NCI-H2227 treated with DMSO at 0.1 percent for 48 hours (cell line): ENCODE measurements at regions not wholly inside any gene's neighbourhood (a gene's known extent, or its start where the extent isn't known, plus 50 kb on each side); places are given as distances from the start of the nearest gene placed in this dataset.
A peak's percentile ranks its signal among the peaks of the same experiment; 100 is the strongest.

Source experiments
- DNase-seq: peaks from one replicate; lab custom pipeline; 2025; lab: John Stamatoyannopoulos, UW

DNA sequence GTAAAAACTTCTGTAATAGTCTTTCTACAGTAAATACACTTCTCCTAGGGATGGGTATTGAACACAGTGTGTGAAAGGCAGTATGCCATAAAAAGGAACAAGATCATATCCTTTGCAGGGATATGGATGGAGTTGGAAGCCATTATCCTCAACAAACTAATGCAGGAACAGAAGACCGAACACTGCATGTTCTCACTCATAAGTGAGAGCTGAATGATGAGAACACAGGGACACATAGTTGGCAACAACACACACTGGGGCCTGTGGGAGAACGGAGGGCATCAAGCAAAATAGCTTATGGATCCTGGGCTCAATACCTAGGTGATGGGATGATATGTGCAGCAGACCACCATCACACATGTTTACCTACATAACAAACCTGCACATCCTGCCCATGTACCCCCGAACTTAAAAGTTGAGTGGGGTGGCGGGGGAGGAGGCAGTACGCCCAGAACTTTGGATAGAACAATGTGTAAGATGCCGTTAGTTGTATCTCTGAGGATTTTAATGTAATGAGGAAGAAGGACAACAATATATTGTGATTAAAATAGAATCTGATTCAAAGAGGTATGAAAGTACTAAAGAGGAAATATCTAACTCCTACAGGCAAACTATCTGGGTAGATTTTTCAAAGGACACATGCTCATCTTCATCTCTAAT lies 183.2 kb downstream of the NDFIP2 start:
- DNase-seq = no peak

DNA sequence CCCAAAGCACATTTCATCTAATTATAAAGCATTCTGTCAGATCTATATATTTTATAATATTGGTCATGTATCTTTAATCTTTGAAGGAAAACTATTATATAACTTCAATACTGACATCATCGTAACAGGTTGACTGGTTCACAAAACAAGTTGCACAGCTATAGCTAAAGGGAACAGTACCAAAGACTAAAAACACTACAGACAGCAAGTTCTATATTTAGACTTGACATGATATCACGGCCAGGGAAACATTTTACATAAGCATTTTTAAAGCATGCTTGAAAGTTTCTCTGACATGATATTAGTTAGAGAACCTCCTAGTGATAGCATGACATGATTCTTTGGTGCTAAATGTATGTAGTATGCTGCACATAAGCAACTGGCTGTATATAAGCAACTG lies 182.5 kb downstream of the NDFIP2 start:
- no peak for DNase-seq

DNA sequence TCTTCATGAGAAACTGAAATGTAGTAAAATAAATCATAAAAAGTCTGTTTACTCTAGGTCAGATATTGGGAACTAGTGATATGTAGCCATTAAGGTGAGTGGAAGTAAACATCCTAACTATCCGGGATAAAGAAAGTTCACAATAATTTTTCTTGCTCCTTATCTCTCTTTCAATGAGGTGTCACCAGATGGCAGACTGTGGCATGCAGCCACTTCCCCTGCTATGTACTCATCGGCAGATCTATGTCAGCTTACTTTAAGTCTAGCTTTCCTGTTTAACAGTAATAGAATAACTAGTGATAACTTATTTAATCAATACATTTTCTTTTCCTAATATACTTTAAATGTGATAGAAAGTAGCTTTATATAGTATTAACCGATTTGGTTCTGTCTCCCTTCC lies 181.9 kb downstream of the NDFIP2 start:
- DNase-seq = no peak

DNA sequence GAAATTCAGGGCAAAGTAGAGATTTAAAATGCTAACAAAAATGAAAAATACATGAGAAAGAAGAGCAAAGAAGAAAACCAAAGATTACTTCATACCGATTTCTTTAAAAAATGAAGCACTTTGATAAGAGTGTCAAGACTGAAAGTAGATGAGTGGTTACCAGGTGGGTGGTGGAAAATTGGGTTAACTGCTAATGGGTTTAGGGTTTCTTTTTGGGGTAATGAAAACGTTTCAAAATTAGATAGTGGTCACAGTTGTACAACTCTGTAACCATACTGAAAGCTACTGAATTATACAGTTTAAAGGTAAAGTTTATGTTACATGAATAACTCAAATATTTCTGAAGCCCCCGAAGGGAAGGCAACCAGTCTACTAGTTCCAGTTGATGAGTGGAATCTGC lies 179.4 kb downstream of the NDFIP2 start:
- no peak for DNase-seq

DNA sequence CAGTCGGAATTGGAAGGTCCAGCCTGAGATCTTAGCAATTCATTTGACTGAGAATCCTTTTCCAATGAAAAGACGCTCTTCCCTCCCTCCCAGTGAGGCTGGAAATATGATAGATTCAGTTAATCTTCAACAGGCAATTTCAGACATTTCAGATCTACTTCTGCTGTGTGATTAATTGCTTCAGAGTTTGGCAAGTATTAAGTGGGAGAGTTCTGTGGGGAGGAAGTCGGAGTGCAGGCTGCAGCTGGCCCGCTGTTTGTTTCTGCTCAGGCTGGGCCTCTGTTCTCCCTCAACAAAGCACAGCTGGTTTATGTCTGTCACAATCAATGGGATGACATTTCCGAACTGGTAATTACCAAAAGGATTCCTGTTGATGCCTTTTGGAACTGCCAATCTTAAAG lies 178.2 kb downstream of the NDFIP2 start:
- peak; percentile 42 for DNase-seq

DNA sequence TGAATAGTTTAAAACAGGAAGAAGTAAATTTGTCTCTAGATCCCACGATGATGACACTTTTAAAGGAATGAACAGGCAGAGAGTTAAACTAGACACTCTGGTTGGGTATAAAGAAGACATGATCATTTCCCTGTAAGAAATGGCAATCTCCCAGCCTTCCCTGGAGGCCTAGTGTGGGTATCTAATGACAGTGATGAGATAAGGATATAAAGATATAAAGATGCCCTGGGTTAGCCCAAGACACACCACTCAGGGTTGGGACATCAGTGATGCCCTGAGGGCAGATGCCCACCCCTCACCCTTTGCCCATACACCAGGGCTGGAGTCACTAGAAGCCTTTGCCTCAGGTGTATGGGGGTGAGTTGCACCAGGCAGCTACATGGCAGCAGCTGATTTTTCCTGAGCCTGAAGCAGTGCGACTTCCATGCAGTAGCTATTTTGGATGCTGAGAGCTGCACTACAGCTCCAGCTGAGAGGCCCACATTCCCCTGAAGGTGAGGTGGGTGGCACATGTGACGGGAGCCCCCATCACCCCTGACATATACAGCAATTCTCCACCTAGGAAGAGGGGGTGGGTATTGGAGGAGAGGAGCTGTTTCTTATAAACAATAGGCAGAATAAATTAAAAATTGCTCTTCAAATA lies 177.5 kb downstream of the NDFIP2 start:
- DNase-seq = no peak

DNA sequence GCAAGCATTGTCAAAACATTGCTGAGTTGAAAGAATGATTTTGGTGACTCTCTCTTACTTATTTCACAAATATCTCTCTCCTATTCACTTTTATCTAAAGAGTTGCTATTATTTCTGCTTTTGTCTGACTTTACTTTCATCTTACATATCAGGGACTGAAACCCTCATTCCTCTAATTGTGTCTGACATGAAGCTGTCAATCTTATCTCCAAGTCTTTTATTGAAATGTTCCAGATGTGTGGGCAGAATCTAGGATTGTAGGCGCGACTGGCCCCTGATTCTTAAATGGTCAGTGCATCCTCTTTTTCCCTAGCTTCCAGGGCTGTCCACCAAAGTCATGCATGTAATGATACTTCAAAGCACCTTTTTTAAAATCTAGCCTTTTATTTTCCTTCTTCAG lies 174.6 kb downstream of the NDFIP2 start:
- no peak for DNase-seq

DNA sequence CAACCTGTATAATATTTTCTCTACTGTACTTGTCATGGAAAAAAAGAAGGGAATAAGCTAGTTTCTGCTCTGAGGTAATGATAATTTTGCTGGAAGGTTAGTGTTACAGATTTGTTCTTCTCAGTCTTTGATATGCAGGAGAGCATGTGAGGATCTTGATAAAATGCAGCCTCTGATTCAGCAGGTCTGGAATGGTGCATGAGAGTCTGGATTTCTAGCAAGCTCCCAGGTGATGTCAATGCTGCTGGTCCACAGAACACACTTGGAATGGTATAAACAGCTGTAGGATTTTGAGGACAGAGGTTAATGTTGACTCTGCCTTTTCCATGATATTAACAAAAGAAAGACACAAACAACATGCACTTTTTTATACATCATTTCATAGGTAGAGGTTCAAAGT lies 173.6 kb downstream of the NDFIP2 start:
- no peak for DNase-seq

DNA sequence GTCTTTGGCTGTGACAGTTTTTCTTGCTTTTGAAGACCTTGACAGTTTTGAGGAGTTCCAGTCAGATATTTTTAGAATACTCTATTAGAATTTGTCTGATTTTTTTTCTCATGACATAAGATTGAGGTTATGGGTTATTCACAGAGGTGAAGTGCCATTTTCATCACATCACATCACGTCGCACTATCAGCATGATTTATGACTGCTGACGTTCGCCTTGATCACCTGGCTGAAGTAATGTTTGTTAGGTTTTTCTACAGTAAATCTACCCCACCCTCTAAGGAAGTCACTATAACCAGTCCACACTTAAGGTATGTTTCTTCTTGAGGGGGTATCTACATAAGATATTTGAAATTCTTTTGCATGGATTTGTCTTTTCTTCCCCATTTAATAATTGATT lies 169.7 kb downstream of the NDFIP2 start:
- no peak for DNase-seq

DNA sequence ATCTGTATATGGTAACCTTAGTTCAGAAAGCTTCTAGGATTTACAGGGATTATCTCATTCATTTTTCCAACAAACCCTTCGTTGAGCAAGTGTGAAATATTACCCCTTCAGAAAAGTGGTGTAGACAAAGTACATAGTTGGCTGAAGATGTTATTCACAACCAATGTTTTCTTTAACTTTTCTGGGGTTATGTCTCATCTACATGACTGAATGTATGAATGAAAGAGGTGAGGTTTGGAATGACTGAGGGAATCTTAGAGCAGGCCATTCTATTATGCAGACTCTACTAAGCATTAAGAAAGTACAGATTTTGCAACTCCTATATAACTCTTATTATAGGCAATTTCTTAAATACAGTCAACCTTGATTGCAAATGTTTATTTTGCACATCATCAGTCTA lies 167.2 kb downstream of the NDFIP2 start:
- DNase-seq = no peak

DNA sequence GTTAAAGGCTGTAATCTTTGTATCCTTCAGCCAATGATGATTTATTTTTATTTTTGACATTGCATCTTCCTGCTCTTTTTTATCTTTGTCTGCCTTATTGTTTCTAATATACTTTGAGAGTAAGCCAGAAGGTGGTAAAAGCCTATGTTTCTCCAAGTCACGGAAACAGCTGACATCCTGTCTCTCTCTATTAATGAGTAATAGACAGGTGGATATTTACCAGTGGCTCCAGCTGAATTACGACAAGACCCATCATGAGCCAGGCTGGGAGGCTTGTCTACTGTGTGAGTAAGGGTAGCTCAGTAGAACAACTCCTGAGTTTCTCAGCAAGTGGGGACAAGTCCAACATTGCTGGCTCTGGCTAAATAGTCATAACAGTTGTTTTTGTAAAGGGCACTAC lies 166.6 kb downstream of the NDFIP2 start:
- DNase-seq = peak; percentile 51

DNA sequence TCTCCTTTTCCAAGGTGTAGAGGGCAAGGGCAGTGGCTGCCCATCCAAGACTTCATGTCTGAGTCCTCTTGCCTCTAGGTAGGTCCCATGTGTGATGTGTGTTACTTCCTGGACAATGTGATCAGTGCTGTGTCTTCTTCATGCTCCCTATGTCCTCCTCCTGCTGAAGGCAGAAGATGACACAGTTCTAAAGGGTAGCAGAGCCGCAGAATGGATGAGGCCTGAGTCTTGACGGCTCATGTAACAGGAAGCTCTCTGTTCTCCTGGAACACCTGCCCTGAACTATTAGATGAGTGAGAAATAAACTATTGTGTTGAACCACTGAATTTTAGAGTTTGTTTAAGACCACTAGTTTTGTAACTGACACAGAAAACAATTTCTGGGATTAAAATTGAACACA lies 165.9 kb downstream of the NDFIP2 start:
- no peak for DNase-seq

DNA sequence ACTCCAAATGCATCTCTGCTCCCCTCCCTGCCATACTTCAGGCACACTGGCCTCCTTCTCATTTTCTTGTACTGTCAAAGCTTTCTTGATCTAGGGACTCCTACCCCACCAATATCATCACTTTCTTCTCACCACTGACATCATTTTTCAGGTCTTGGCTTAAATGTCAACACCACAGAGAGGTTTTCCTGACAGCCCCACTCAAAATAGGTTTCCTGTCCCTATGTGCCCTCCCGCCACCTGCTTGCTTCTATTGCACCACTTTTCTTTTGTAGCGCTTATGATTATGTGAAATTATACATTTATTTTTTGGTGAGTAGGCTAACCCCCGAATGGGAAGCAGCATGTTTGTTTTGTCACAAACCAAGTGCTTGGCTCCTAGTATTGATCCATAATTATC lies 164.6 kb downstream of the NDFIP2 start:
- peak; percentile 69 for DNase-seq

DNA sequence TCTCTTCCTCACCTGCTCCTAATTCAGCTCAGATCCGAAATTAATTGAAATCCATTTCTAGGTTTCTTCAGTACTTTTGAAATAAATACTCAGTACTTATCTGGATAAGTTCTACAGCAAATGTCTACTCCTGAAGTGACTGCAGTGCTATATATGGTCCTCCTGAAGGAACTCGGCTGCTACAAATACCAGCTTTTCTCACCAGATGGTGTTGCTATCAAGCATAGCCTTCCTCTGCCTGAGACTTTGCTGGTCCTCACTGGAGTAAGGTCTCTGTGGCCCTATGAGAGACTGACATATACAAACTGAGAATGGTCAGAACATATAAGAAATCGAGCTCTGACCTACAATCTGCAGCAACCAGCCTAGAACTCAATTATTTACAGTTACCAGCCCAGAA lies 161.6 kb downstream of the NDFIP2 start:
- DNase-seq = no peak

DNA sequence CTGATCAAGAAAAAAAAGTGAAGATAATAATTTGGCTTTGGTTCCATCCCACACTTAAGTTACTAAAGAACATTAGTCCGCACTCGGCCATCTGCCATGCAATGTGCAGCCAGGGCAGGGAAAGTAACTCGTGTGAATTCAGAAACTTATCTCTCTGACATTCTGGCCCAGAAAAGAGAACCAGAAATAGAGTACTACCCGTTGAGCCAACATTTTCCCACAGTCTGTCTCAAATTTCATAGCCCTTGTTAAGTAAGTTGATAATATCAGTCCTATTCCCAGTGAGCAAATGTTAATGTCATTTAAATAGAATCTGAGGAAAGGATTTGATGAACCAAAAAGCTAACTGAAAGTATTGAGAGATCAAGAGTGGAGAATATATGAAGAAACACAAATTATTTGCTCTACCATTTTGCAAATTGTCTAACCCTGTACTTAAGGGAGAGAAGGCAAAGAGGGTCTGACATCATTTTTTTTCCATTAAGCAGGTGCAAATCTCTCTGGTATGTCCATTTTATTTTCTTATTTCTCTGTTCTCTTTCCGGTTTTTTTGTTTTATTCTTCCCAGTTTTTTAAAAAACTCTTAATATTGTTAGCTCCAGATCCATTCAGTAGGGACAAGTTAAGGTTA lies 156.3 kb downstream of the NDFIP2 start:
- no peak for DNase-seq

DNA sequence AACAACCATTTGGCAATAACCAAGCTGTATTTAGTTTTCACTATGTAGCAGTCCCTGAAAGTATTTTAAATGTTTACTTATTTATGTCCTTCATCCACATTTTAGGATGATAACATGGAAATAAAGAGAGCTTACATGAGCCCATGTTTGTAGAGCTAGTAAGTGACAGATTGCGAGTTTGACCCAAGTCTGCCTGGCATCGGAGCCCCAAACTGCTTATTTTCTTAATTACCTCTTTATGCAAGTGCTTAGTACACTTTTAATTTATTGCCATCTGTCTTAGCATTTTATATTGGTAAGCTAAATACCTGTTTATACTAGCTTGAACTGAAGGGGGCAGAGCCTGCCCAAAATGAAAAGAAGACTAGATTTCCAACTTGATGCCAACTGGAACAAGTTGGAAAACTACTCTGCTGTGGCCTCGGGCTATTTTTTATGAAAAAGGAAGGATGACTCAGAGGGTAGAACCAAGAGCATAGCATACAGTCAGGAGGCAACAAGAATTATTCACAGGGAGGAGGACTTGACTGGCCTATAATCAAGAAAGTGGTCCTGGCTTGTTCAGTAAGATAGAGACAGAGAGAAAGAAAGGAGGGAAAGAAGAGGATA lies 150.2 kb downstream of the NDFIP2 start:
- no peak for DNase-seq

DNA sequence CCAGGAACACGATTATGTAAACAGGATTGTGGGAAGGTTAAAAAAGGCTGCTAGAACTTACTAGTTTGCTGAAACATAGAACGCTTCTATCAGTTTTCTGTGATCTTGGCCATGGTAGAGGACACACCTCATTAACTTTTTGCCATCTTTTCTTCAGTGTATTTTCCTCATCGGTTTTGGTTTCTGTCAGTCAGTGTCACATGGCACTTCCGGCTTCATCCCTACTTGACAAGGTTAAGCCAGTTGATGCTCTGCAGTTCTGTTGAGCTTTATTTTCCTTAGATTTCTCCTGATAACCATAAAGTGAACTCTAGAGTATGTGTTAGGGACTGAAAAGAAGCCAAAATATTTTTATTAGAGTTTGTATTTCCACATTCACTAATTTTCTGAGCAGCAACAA lies 147.5 kb downstream of the NDFIP2 start:
- DNase-seq = no peak

DNA sequence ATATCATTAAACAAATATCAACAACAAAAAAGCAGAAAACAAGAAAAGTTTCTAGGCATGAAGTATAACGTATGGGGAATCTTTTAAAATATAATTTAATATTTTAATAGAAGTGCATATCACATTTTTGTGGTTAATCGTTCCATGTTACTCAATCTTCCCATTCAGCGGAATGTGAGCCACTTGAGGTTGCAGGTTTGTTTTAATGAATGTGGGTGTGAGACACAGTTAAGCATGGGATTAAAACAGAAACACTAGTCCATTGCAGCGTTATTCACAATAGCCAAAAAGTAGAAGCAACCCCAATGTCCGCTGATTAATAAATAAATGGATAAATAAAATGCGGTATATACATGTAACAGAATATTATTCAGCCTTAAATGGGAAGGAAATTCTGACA lies 146.0 kb downstream of the NDFIP2 start:
- DNase-seq = no peak

DNA sequence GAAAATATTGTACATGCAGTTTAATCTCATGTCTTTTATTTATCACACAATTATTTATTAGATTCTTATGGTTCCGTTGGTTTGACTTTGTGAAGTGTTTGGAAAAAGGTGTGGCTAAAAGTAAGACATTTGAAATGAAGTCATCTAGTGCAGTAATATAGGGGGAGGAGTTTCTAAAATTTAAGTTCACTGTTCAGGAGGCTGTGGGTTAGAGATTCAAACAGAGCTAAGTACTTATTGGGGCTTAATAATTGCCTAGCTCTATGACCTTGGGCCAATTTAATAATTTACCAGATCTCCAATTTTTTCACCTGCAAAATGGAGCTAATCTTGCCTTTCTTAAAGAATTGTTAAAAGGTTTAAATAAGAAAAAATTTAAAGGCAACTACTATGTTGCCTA lies 144.6 kb downstream of the NDFIP2 start:
- DNase-seq = no peak

DNA sequence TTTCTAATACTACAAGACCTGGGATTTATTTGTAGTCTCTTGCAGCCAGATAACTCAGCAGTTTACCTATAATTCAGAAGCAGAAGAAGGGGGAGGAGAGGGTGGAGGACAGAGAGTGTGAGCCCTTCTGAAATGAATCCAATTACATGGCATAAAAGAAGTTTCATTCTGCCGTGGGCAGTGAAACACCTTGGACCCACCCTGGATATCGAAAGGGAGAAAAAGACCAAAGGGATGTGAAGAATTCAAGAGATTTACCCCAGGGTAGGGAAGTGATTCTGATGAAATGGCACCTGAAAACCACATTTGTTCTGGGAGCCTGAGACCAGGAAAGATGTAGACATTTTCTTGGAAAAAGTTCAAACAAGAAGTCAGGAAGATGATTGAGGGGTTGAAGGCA lies 140.9 kb downstream of the NDFIP2 start:
- DNase-seq = no peak

DNA sequence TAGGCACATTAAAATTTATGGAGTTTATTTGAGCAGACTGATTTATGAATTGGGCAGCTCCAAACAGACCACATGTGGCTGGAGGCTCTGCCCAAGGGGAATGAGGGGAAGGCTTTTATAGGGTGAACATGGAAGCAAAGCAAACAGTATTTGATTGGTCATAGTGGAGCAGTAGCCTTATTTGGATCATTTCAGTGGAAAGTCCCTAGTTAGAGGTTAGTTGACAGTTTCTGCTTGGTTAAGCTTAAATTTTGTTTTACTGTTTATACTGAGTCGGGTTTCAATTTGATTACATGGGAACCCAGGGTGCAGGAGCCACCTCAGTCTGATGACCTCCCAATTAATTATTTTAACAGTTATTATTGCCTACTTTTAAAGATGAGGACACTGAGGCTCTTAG lies 140.5 kb downstream of the NDFIP2 start:
- DNase-seq = no peak

DNA sequence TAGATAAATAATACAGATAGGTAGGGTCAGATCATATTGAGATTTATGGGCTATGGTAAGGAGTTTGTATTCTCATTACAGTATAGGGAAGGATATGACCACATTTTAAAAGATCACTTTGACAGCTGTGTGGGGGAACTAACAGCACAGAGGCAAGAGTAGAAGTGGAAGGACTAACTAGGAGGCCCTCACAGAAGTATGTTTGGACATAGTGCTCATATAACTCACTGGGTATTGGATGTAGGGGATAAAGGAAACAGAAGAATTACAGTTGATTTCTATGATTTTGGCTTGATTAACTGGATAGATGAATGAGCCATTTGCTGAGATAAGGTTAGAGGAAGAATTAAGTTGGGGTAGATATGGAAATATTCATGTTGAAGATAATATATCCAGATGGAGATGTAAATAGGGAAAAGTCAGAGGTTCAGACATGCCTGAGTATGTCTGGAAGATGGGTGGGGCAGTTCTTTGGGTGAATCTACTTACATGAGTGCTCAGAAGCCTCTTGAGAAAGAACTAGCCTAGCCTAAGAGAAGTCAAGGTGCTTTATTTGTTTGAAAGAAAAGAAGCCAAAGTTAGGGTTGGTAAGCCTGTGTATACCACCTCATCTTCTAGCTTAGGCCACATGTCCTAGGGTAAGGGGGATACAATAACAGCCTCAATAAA lies 133.4 kb downstream of the NDFIP2 start:
- DNase-seq = no peak

DNA sequence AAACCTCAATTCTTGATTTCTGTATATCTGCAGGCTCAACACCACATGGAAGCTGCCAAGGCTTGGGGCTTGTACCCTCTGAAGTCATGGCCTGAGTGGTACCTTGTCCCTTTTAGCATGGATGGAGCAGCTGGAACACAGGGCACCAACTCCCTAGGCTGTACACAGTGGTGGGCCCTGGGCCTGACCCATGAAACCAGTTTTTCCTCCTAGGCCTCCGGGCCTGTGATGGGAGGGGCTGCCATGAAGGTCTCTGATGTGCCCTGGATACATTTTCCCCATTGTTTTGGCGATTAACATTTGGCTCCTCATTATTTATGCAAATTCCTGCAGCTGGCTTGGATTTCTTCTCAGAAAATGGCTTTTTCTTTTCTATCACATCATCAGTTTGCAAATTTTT lies 131.6 kb downstream of the NDFIP2 start:
- no peak for DNase-seq
